HFF-Myc (cell line): ENCODE measurements at regions not wholly inside any gene's neighbourhood (a gene's known extent, or its start where the extent isn't known, plus 50 kb on each side); places are given as distances from the start of the nearest gene placed in this dataset.

Source experiments
- DNase-seq: peaks from one replicate; pipeline ENCODE4 v3.0.0-alpha.2; 2011; ENCODE audit warnings: low read depth; ENCODE audit errors: extremely low read depth
- H3K4me3 ChIP-seq: replicated peaks from 2 replicates; pipeline ENCODE4 v1.5.1; 2011; ENCODE audit warnings: low read depth, mild to moderate bottlenecking, control low read depth, low read length
- TF ChIP-seq, protein P1 (sequence below): IDR thresholded peaks from 2 replicates; pipeline ENCODE4 v1.5.1; 2012; ENCODE audit warnings: mild to moderate bottlenecking, low read depth, low read length, control low read depth; ENCODE audit errors: missing control alignments

GRCh38 chr16:62929593-62929992 lies 893.4 kb upstream of the CDH8 start:
- DNase-seq = no peak
- TF ChIP-seq, protein P1, sequence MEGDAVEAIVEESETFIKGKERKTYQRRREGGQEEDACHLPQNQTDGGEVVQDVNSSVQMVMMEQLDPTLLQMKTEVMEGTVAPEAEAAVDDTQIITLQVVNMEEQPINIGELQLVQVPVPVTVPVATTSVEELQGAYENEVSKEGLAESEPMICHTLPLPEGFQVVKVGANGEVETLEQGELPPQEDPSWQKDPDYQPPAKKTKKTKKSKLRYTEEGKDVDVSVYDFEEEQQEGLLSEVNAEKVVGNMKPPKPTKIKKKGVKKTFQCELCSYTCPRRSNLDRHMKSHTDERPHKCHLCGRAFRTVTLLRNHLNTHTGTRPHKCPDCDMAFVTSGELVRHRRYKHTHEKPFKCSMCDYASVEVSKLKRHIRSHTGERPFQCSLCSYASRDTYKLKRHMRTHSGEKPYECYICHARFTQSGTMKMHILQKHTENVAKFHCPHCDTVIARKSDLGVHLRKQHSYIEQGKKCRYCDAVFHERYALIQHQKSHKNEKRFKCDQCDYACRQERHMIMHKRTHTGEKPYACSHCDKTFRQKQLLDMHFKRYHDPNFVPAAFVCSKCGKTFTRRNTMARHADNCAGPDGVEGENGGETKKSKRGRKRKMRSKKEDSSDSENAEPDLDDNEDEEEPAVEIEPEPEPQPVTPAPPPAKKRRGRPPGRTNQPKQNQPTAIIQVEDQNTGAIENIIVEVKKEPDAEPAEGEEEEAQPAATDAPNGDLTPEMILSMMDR = no peak
- H3K4me3 ChIP-seq = no peak overlapping the region

GRCh38 chr16:62927122-62927521 lies 890.9 kb upstream of the CDH8 start:
- no peak for DNase-seq
- no peak overlapping the region for H3K4me3 ChIP-seq
- TF ChIP-seq, protein P1 = no peak

DNA sequence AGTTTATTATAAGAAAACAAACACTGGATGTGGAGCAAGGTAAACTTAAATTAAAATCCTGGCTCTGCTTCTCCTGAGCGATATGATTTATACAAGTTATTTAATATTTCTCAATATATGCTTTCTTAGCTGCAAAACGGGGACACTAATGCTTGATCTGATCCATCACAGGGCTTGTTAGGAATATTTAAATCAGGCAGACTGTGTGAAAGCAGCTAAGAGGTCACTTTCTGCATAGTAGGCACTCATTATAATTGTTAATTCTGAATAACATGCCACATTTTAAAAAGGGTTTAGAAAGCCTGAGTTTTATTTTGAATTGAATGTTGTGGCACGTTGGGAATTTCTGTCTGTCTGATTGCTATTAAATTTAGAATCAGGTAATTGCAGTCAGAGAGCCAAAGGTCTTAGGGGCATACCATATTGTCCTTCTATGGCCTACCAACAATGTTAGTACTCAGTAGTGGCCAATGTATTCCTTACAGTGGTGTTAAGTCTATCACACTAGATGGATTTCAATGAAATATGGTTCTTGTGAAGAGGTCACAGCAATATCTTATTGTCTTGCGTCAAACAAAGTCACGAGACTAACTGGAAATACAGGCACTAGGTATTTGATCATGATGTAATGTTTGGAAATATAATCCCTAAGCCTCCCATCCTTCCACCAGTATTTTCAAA lies 890.0 kb upstream of the CDH8 start:
- no peak for DNase-seq
- TF ChIP-seq, protein P1 = no peak
- no peak overlapping the region for H3K4me3 ChIP-seq

- TF ChIP-seq, protein P1 = no peak
Observed at GRCh38 chr16:62921904-62922303, 885.7 kb upstream of the CDH8 start.

GRCh38 chr16:62913924-62914323 lies 877.7 kb upstream of the CDH8 start:
- TF ChIP-seq, protein P1 = no peak
- H3K4me3 ChIP-seq = no peak overlapping the region
- no peak for DNase-seq

More at GRCh38 chr16:62921904-62922303, 885.7 kb upstream of the CDH8 start:
- H3K4me3 ChIP-seq = no peak overlapping the region
- no peak for DNase-seq

DNA sequence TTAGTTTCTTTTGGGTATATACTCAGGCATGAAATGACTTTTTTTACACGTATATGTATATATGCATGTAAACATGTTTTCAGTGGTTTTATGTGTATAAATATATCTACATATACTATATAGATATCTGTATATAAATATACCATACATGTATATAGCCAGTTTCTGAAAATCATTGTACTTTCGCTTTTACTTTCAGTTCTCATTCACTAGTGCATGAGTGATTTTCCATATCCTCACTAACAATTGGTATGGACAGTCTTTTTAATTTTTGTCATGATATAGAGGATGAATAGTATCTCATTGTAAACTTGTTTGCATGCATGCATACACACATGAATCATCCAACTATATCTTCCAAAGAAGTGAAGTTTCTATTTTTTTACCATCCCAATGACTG lies 877.1 kb upstream of the CDH8 start:
- no peak overlapping the region for H3K4me3 ChIP-seq
- no peak for DNase-seq
- TF ChIP-seq, protein P1 = no peak

DNA sequence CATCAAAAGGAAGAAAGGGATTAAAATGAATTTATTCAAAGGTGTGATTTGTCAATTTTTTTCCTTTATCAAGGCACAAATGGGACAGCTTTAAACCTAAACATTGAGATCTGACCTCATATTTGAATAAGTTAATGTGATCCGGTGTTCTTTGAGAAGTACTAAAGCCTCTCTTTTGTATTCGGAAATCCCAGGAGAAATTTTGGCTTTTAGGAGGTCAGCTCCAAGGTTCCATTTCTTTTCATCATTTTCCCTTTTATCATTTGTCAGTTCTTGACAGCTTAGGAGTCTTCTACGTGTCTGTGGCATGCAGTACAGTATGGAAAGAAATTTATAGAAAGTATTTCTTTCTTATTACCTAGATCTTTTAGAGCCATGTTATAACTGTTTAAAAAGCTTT lies 873.4 kb upstream of the CDH8 start:
- TF ChIP-seq, protein P1 = no peak
- H3K4me3 ChIP-seq = no peak overlapping the region
- no peak for DNase-seq
